HG03342 (cell line): ENCODE measurements at regions not wholly inside any gene's neighbourhood (a gene's known extent, or its start where the extent isn't known, plus 50 kb on each side); places are given as distances from the start of the nearest gene placed in this dataset.
A peak's percentile ranks its signal among the peaks of the same experiment; 100 is the strongest.

Source experiments
- ATAC-seq: cut with Tn5 transposase; IDR thresholded peaks from one replicate; pipeline ENCODE4 v1.9.1; 2021; ENCODE audit warnings: mild to moderate bottlenecking, moderate library complexity; ENCODE audit not compliant: unreplicated experiment

GRCh38 chr7:94054130-94054529 lies 50.0 kb upstream of the BET1 start:
- ATAC-seq: no peak

GRCh38 chr7:94055963-94056362 lies 51.8 kb upstream of the BET1 start:
- no peak for ATAC-seq

- ATAC-seq: no peak
These were observed 52.6 kb upstream of the BET1 start for GRCh38 chr7:94056796-94057207.

- no peak for ATAC-seq
These were observed 53.8 kb upstream of the BET1 start for GRCh38 chr7:94057955-94058354.

- no peak for ATAC-seq
These were observed 55.6 kb upstream of the BET1 start for GRCh38 chr7:94059746-94060145.

- ATAC-seq: peak; percentile 41
These were observed 56.6 kb upstream of the BET1 start for GRCh38 chr7:94060752-94061151.

- ATAC-seq: no peak
These were observed 57.2 kb upstream of the BET1 start for GRCh38 chr7:94061326-94061725.

- no peak for ATAC-seq
These were observed 58.2 kb upstream of the BET1 start for GRCh38 chr7:94062372-94062771.

GRCh38 chr7:94064541-94065191 lies 60.5 kb upstream of the BET1 start:
- no peak for ATAC-seq

GRCh38 chr7:94067047-94067446 lies 62.9 kb upstream of the BET1 start:
- no peak for ATAC-seq

- ATAC-seq: no peak
These were observed 63.4 kb upstream of the BET1 start for GRCh38 chr7:94067506-94067905.

- ATAC-seq: peak; percentile 79
These were observed 65.1 kb upstream of the BET1 start for GRCh38 chr7:94069162-94069739.

- no peak for ATAC-seq
These were observed 76.4 kb upstream of the BET1 start for GRCh38 chr7:94080551-94080950.

- ATAC-seq: no peak
These were observed 78.0 kb upstream of the BET1 start for GRCh38 chr7:94082126-94082525.

GRCh38 chr7:94087664-94088352 lies 83.7 kb upstream of the BET1 start:
- ATAC-seq: peak; percentile 98

- ATAC-seq: no peak
These were observed 84.4 kb upstream of the BET1 start for GRCh38 chr7:94088560-94088959.

GRCh38 chr7:94089806-94090205 lies 85.7 kb upstream of the BET1 start:
- ATAC-seq: no peak

GRCh38 chr7:94092980-94093379 lies 88.8 kb upstream of the BET1 start:
- ATAC-seq: no peak

- ATAC-seq: no peak
These were observed 90.1 kb upstream of the BET1 start for GRCh38 chr7:94094298-94094697.

GRCh38 chr7:94095316-94096009 lies 91.3 kb upstream of the BET1 start:
- no peak for ATAC-seq

- no peak for ATAC-seq
These were observed 95.5 kb upstream of the BET1 start for GRCh38 chr7:94099679-94100078.
